ENCODE measurements at regions not wholly inside any gene's neighbourhood (a gene's known extent, or its start where the extent isn't known, plus 50 kb on each side); places are given as distances from the start of the nearest gene placed in this dataset.

- no peak overlapping the region for H3K27ac ChIP-seq (ENCODE audit: low read depth)
- H3K4me1 ChIP-seq (ENCODE audit: insufficient read depth) = no peaks in the 10 kb centered on the region
- Mint-ChIP-seq H3K27ac (no peak overlapping the region), H3K27me3 (ENCODE audit: insufficient read depth, low read depth, poor library complexity) (no peaks in the 10 kb centered on the region), H3K4me1 (no peaks in the 10 kb centered on the region), H3K4me3 (no peak overlapping the region), H3K9me3 (no peaks in the 10 kb centered on the region), H3K36me3 (ENCODE audit: low read depth) (0 out of 3 replicates have a peak, but pooled peaks cover 4% of the 10 kb centered on the region)
- H3K27me3 ChIP-seq (ENCODE audit: insufficient read depth) = no peaks in the 10 kb centered on the region
- H3K9me2 ChIP-seq (ENCODE audit: insufficient read depth) = no peaks in the 10 kb centered on the region; the same call in 1 of the 2 replicates
- H3K79me2 ChIP-seq (replicated peaks; ENCODE audit: insufficient read depth) = no peaks in the 10 kb centered on the region
- no peaks in the 10 kb centered on the region for H4K20me1 ChIP-seq (replicated peaks; ENCODE audit: insufficient read depth)
- no peak overlapping the region for H3K4me2 ChIP-seq
- ATAC-seq = no peak
- no peak overlapping the region for H2AFZ ChIP-seq
- H3F3A ChIP-seq (replicated peaks; ENCODE audit: low read depth) = no peaks in the 10 kb centered on the region
- no peaks in the 10 kb centered on the region for H3K36me3 ChIP-seq (ENCODE audit: insufficient read depth)
- TF ChIP-seq STAT1 (IDR thresholded peaks at IDR 0.05; ENCODE audit: unreplicated experiment) (no peak), EZH2 (IDR thresholded peaks at IDR 0.05; ENCODE audit: low read depth, unreplicated experiment) (no peak), EZH2phosphoT487 (IDR thresholded peaks at IDR 0.05; ENCODE audit: unreplicated experiment) (no peak), ZNF331 (CRISPR knock-in tag; IDR thresholded peaks at IDR 0.05; ENCODE audit: low read depth) (no peak), ZNF114 (CRISPR knock-in tag; IDR thresholded peaks at IDR 0.05) (no peak), JUNB (IDR thresholded peaks at IDR 0.05; ENCODE audit: unreplicated experiment) (no peak), CREB1 (CRISPR knock-in tag; IDR thresholded peaks at IDR 0.05; ENCODE audit: low read depth) (no peak), POLR2AphosphoS5 (IDR thresholded peaks at IDR 0.05; ENCODE audit: low read depth) (no peak), CTCF (conservative IDR thresholded peaks at IDR 0.05; ENCODE audit: low read depth in 2 of 2) (no peak), REST (IDR thresholded peaks at IDR 0.05; ENCODE audit: unreplicated experiment) (no peak), ETS1 (IDR thresholded peaks at IDR 0.05) (no peak), NANOG (IDR thresholded peaks at IDR 0.05; ENCODE audit: borderline replicate concordance) (no peak), ZNF462 (CRISPR knock-in tag; IDR thresholded peaks at IDR 0.05) (no peak)
- no peak for DNase-seq (ENCODE audit: low spot score)
- H3K4me3 ChIP-seq = no peak overlapping the region
Measured at GRCh38 chr1:187871177-187871845, 1042.6 kb downstream of the PLA2G4A start.

Measured in GM23338 (cell line).